ENCODE measurements at regions not wholly inside any gene's neighbourhood (a gene's known extent, or its start where the extent isn't known, plus 50 kb on each side); places are given as distances from the start of the nearest gene placed in this dataset.

DNA sequence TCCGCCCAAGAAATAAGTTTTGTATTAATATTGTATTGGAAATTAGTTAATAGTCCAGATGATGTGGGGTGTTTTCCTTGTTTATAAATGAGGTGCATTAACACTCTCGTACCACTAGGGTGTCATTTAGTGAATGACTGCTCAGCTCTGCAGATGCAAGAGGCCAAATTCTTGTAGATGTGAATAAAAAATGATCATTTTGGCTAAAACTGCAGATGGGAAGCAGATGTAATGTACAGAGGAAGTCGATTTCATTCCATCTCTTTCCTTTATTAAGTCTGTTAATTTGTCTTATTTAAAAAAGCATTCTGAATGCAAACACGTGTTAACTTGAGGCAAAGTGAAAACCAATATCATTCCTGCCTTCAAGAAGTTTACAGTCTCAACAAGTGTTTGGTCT lies 108.1 kb downstream of the DHX15 start:
- DNase-seq (ENCODE audit: low spot score) (no peak), ATAC-seq (ENCODE audit: insufficient number of reproducible peaks, low FRiP score, low read depth) (no peak)
- Histone ChIP-seq H3K27ac (no peak overlapping the region), H3K36me3 (no peaks in the 10 kb centered on the region), H3K27me3 (replicated peaks; ENCODE audit: insufficient read depth) (no peaks in the 10 kb centered on the region), H3K4me1 (ENCODE audit: control insufficient read depth in 1 of 2, low read depth in 2 of 2) (peaks cover 9 to 16% of the 10 kb centered on the region in 2 donors), H3K9me3 (no peaks in the 10 kb centered on the region), H3K4me3 (no peak overlapping the region)
- TF ChIP-seq, protein P1, sequence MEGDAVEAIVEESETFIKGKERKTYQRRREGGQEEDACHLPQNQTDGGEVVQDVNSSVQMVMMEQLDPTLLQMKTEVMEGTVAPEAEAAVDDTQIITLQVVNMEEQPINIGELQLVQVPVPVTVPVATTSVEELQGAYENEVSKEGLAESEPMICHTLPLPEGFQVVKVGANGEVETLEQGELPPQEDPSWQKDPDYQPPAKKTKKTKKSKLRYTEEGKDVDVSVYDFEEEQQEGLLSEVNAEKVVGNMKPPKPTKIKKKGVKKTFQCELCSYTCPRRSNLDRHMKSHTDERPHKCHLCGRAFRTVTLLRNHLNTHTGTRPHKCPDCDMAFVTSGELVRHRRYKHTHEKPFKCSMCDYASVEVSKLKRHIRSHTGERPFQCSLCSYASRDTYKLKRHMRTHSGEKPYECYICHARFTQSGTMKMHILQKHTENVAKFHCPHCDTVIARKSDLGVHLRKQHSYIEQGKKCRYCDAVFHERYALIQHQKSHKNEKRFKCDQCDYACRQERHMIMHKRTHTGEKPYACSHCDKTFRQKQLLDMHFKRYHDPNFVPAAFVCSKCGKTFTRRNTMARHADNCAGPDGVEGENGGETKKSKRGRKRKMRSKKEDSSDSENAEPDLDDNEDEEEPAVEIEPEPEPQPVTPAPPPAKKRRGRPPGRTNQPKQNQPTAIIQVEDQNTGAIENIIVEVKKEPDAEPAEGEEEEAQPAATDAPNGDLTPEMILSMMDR (IDR thresholded peaks at IDR 0.05): peak; percentile 50

DNA sequence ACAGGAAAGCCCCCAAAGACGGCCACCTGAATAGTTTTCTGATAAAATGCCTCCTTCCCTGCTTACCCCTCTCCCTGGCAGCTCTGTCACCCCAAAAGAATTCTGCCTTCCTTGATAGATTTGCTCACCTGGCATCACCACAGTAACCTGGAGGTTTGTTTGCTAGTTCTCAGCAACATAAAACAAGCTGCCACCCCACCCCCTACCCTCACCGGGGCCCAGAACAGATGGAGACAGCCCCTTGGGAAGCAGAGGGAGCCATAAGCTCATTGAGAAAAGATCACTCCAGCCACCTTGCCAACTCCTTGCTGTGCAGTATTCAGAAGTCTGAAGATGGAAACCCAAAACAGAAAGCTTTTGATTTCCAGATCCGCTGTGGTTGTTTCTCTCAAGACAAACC lies 108.6 kb downstream of the DHX15 start:
- no peak overlapping the region for H3K27ac ChIP-seq
- H3K9me3 ChIP-seq: no peaks in the 10 kb centered on the region
- no peaks in the 10 kb centered on the region for H3K27me3 ChIP-seq (replicated peaks; ENCODE audit: insufficient read depth)
- H3K4me1 ChIP-seq (ENCODE audit: control insufficient read depth in 1 of 2, low read depth in 2 of 2): peaks cover 11 to 17% of the 10 kb centered on the region in 2 donors
- H3K4me3 ChIP-seq: no peak overlapping the region
- no peak for ATAC-seq (ENCODE audit: insufficient number of reproducible peaks, low FRiP score, low read depth)
- no peaks in the 10 kb centered on the region for H3K36me3 ChIP-seq
- DNase-seq (ENCODE audit: low spot score): no peak
- TF ChIP-seq, protein P1 (IDR thresholded peaks at IDR 0.05): no peak

DNA sequence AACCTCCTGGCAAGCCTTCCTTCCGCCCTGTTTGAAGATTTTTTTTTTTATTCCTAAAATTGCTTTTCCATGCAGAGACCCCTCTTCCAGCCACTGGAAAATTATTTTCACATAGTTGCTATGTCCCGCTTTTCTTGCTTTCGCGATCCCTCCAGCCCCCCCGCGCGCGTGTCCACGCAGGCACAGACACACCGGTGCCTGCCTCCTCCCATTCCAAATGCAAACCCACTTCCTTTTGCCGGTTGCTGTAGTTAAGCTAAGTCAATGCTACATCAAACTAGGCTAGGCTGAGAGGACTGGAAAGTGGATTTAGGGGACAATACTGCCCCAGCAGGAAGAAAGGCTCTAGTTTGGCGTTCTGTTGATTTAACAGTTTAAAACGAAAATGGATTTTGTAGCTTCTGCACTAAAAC lies 111.0 kb downstream of the DHX15 start:
- Histone ChIP-seq H3K27me3 (replicated peaks; ENCODE audit: insufficient read depth) (no peaks in the 10 kb centered on the region), H3K9me3 (no peaks in the 10 kb centered on the region), H3K4me1 (ENCODE audit: control insufficient read depth in 1 of 2, low read depth in 2 of 2) (peaks cover 17 to 26% of the 10 kb centered on the region in 2 donors), H3K4me3 (peak overlapping the region; percentile 91), H3K27ac (no peak overlapping the region), H3K36me3 (no peaks in the 10 kb centered on the region)
- TF ChIP-seq, protein P1 (IDR thresholded peaks at IDR 0.05): no peak
- DNase-seq (ENCODE audit: low spot score) (no peak), ATAC-seq (ENCODE audit: insufficient number of reproducible peaks, low FRiP score, low read depth) (no peak)

DNA sequence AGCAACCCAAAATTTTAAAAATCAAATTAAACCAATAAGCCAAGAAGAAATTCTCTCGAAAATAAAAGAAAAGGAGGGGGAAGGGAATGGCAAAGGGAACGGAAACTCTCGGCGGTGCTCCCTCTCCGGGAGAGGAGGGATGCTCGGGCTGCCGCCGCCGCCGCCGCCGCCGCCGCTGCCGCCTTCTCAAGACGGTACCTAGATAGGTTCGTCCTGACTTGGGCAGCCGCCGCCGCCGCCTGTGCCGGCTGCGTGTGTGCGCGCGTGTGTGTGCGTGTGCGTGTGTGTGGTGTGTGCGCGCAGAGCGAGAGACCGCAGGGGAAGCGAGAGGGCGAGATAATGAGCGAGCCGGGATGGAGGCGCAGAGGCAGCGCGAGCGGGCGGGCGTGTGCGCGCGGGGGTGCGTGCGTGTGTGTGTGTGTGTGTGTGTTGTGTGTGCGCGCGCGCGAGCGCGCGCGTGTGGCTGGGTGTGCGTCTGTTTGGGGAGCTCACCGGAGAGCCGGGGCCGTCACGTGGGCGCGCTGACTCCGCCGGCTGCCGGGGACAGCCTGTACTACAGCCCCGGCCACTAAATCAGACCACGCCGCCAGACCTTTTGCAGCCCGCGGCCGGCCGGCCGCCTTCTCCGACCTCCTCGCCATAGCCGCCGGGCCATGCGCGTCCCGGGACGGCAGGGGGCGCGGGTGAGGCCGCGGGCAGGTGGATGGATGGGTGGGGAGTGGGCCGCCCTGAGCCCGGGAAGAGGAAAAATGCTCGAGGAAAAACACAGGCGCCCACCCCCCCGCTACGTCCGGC lies 111.6 kb downstream of the DHX15 start:
- H3K27ac ChIP-seq: no peak overlapping the region
- no peaks in the 10 kb centered on the region for H3K9me3 ChIP-seq
- H3K27me3 ChIP-seq (replicated peaks; ENCODE audit: insufficient read depth): no peaks in the 10 kb centered on the region
- peaks cover 17 to 26% of the 10 kb centered on the region in 2 donors for H3K4me1 ChIP-seq (ENCODE audit: control insufficient read depth in 1 of 2, low read depth in 2 of 2)
- ATAC-seq (ENCODE audit: insufficient number of reproducible peaks, low FRiP score, low read depth) (peak; percentile 57), DNase-seq (ENCODE audit: low spot score) (peak; percentile 55)
- TF ChIP-seq, protein P1 (IDR thresholded peaks at IDR 0.05): peak; percentile 73
- H3K4me3 ChIP-seq: peak overlapping the region; percentile 91
- H3K36me3 ChIP-seq: no peaks in the 10 kb centered on the region

DNA sequence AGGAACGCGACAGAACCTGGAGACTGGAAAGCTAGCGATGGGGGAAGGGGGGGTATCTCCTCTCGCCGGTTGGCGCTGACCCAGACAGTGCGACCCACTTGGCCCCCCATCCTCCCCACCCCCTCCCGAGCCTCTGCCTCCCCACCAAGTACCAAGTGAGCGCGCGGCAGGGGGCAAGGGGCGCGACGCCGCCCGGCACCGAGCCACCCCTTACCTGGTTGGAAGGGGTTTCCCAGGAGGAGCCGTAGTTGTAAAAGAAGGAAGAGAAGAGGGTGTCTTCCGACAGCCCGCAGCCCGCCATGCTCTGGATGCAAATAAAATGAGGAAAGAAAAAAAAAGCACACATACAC lies 112.2 kb downstream of the DHX15 start:
- no peak overlapping the region for H3K27ac ChIP-seq
- DNase-seq (ENCODE audit: low spot score): no peak
- H3K4me3 ChIP-seq: peak overlapping the region; percentile 91
- H3K9me3 ChIP-seq: no peaks in the 10 kb centered on the region
- no peaks in the 10 kb centered on the region for H3K27me3 ChIP-seq (replicated peaks; ENCODE audit: insufficient read depth)
- TF ChIP-seq, protein P1 (IDR thresholded peaks at IDR 0.05): no peak
- H3K36me3 ChIP-seq: no peaks in the 10 kb centered on the region
- peaks cover 17 to 26% of the 10 kb centered on the region in 2 donors for H3K4me1 ChIP-seq (ENCODE audit: control insufficient read depth in 1 of 2, low read depth in 2 of 2)
- ATAC-seq (ENCODE audit: insufficient number of reproducible peaks, low FRiP score, low read depth): no peak

Data from thoracic aorta (tissue), 2 donors.